HG03521 (cell line): ENCODE measurements at regions not wholly inside any gene's neighbourhood (a gene's known extent, or its start where the extent isn't known, plus 50 kb on each side); places are given as distances from the start of the nearest gene placed in this dataset.

ENCODE experiments used
- ATAC-seq: cut with Tn5 transposase; IDR thresholded peaks from one replicate; pipeline ENCODE4 v1.9.1; 2021; ENCODE audit warnings: mild to moderate bottlenecking, moderate library complexity; ENCODE audit not compliant: unreplicated experiment

DNA sequence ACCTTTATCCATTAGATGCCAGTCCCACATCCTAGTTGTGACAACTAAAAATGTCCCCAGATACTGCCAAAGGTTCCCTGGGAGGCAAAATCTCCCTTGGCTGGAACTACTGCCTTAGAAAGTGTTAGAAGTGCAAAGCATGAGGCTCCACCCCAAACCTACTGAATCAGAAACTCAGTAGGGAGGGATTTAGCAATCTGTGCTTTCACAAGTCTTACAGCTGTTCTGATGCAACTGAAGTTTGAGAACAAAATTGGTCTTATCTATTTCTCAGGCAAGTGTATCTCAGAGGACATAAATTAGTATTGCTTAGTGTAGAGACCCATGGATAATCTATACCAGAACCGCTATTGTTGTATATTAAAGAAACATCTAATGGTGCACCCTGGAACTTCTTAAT lies 70.2 kb downstream of the CLDN1 start:
- no peak for ATAC-seq

DNA sequence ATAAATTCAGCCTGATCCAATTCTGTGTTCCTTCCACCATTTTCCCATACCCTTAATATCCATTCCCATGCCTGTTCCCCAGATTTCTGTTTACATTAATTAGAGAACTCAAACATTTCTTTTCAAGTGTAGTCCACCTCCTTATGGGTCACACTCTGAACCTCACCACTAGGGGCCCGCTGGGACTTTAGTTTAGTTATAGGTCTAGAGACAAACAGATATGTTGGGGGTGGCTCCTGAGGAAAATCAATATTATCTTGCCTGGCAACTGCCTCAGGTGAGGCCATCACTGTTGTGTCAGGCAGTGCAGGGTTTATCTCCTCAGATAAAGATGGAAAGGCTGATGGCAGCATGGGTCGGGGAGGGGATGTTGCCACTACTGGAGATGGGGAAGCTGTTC lies 72.8 kb downstream of the CLDN1 start:
- no peak for ATAC-seq

- ATAC-seq, result no peak
These were observed 80.1 kb downstream of the CLDN1 start for GRCh38 chr3:190242147-190242546.

DNA sequence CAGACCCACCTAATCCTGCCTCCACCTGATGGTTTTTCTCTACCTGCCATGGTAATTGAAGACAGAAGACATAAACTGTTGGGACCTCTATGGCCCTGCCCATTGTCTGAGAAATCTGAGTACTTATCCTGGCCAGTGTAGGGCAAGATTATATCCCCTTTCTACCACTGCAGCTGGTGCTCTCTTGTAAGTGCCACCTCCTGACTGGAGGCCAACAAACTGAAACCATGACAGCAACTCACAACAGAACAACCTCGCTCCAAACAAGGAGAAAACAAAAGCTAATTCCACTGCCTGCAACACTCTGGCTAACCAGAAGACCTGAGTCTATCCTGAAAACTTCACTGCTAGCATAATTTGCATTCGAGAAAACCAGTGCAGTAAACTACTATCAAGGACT lies 82.9 kb downstream of the CLDN1 start:
- no peak for ATAC-seq

GRCh38 chr3:190238871-190239270 lies 83.4 kb downstream of the CLDN1 start:
- ATAC-seq, result no peak

GRCh38 chr3:190234621-190235020 lies 87.6 kb downstream of the CLDN1 start:
- ATAC-seq, result no peak

- ATAC-seq, result no peak
These were observed 92.4 kb downstream of the CLDN1 start for GRCh38 chr3:190229632-190230424.

DNA sequence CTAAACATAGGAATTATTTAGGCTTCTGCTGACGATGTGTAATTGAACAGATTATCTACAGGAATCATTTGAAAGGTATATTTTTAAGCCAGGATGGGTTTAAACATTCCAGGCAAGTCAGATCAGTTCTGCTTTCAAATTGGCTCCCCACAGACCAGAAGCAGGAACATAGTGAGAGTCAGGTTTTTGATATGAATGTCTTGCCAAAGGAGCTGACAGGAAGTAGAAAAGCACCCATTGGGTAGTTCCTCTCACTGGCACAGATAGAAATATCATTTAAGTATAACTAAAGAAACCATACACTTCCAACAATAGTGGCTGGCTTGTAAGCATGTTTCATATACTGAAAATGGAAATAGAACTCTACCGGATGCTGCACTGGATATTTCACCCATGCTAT lies 95.2 kb downstream of the CLDN1 start:
- no peak for ATAC-seq

DNA sequence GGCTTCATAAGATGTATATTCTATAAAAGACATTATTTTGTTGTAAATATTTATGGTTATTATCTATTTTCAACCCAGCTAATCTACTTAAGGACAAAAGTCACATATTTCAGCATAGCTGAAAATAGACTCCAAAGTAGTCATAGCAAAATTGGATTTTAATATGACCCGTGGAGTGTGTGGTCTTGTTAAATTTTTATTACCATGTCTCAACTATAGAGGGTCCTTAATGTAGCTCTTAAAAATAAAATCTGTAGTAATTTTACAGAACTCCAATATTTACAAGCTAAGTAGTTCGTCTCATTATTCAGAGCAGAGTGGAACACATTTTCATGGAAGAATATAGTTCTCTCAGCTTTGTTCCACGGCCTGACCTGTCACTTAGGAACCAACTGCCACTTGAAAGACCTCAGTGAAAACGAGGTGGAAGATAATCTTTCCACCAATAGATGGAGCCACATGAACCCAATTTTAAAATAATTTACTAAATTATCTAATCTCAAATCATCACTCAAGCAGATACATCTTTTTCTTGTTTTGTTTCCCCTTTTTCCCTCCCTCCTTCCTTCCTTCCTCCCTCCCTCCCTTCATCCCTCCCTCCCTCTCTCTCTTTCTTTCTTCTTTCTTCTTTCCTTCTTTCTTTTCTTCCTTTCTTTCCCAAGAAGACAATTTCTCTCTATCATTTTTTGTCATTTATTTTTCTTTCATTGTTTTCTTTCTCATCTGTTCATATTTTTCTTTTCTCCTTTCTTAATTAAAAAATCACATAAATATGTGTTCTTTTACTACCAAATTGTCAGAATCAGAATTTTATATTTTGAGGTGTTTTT lies 97.2 kb downstream of the CLDN1 start:
- ATAC-seq, result peak; percentile 38

DNA sequence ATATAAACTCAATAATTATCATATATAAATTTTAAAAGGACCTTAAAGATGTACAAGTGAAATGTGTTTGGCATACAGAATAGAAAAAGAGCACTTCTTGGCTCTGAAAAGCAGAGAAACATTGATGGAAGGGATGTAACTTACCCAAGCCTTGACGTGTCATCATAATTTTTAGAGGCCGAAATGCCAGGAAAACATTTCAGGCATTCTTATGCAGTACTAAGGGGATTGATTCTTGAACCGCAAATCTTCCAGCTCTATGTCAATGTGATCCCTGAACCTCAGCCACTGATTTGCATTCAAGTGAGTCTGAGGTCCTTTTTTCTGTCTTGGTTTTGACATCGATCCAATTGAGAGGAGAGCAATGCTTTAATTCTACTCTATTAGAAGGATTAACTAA lies 97.8 kb downstream of the CLDN1 start:
- no peak for ATAC-seq

GRCh38 chr3:190222916-190223315 lies 99.3 kb downstream of the CLDN1 start:
- no peak for ATAC-seq

- ATAC-seq, result no peak
These were observed 99.9 kb downstream of the CLDN1 start for GRCh38 chr3:190222360-190222759.

DNA sequence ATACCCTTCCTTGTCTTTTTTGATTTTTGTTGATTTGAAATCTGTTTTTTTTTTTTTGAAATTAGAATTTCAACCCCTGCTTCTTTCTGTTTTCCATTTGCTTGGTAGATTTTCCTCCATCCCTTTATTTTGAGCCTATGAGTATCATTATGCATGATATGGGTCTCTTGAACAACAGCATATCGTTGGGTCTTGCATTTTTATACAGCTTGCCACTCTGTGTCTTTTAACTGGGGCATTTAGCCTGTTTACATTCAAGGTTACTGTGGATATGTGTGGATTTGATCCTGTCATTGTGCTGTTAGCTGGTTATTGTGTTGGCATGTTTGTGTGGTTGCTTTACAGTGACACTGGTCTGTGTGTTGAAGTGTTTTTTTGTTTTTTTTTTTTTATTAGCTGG lies 99.7 kb upstream of the P3H2 start:
- no peak for ATAC-seq

DNA sequence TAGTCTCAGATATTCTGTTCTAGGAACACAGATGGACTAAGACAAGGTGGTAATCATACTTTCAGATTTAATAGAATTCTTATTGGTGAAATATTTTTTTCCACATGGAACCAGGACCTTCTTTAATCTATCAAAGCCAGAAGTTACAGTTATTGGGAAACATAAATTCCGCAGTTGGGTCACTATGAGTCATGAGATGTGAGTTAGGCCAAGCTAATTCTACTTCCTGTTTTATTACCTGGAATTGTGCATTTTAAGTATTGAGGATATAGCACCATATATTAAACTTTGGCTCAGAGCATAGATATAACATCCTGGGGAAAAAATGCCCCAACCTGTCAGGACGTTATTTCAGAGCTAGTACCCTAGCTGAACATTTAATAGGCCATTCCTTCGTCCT lies 96.4 kb upstream of the P3H2 start:
- no peak for ATAC-seq

GRCh38 chr3:190213727-190214126 lies 93.0 kb upstream of the P3H2 start:
- ATAC-seq, result no peak

DNA sequence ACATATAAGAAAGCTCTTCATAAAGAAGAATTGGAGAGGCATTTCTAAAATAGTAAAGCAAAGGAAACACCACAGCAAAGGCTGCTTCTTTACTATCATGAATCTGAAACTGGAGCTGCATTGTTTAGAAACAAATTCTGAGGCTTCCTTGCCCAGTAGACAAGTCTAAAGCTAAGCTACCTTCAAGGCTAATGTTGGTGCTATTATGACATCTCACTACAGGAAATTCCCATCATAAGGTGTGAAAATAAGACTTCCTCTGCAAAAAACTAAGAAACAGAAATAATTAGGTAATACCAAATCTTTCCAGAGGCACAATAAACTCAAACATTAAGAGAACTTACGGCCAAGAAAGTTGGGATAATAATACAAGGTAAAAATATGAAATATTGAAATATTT lies 89.9 kb upstream of the P3H2 start:
- no peak for ATAC-seq

DNA sequence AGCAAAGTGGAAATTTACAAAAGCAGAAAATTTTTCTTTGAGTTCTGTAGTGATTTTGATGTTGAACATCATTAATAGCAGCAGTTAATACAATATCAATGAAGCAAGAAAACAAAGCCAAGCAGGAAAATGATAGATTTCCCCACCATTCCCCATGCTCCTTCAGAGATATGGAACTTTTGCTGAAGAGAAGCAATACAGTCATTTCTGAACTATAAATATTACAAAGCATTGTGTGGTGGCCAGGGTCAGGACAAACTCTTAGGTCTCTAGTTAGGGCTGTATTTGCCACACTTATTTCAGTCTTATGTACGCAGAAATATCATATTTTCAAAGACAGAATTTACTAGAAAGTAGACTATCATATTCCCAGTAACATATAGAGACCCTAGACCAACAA lies 88.8 kb upstream of the P3H2 start:
- ATAC-seq, result no peak

- ATAC-seq, result no peak
These were observed 87.5 kb upstream of the P3H2 start for GRCh38 chr3:190208196-190208595.

DNA sequence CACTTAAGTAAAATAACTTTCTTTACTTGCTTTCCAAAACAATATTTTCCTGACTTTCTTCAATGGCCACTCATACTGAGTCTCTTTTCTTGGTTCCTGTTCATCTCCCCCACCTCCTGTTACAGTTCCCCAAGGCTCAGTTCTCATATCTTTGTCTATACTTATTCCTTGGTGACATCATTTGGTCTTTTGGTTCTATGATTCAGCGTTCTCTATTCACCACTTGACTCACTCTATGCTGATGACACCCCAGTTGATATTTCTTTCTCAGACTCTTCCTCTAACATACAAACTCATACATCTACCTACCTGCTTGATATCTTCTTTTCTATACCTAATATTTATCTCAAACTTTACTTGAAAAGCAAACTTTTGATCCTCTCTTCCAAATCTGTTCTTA lies 85.0 kb upstream of the P3H2 start:
- peak; percentile 76 for ATAC-seq

- ATAC-seq, result no peak
These were observed 83.5 kb upstream of the P3H2 start for GRCh38 chr3:190204200-190204599.

DNA sequence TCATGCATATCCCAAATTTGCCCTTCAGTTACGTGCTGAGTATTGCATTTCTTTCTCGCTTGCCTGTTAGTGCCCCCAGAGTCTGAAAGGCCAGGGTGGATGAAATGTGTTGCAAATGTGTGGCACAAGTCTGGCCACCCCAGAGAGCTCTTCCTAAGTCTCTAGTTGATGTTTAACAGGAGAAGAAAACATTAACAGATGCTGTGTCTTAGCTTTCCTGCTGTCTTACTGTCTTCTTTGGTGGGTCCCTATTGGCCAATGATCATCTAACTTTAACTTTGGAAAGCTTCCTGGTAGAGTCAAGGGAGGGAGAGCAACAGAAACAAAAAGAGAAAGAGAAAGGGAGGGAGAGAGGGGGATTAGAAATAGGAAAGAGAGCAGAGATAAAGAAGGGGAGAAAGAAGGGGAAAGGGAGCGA lies 76.7 kb upstream of the P3H2 start:
- no peak for ATAC-seq

GRCh38 chr3:190194506-190194905 lies 73.8 kb upstream of the P3H2 start:
- ATAC-seq, result no peak
